Ovary (tissue), 7 donors: ENCODE measurements at regions not wholly inside any gene's neighbourhood (a gene's known extent, or its start where the extent isn't known, plus 50 kb on each side); places are given as distances from the start of the nearest gene placed in this dataset.

Experiments
- DNase-seq, 5 donors: peaks; one replicate each; pipeline ENCODE4 v3.0.0-alpha.2; 2019 to 2020
- H3K27ac ChIP-seq, 2 donors: fragments of 200-600 bp; one replicate each; pipeline versions ENCODE4 v1.5.1 to v1.8.0; 2019 to 2022
- H3K27me3 ChIP-seq: fragments of 200-600 bp; one replicate; pipeline ENCODE4 v1.8.0; 2022
- H3K36me3 ChIP-seq: fragments of 200-600 bp; sonication (generic); one replicate; pipeline ENCODE4 v1.5.1; 2019
- H3K4me1 ChIP-seq: one replicate; pipeline ENCODE4 v1.8.1; 2013; ENCODE audit warnings: mild to moderate bottlenecking, moderate library complexity; ENCODE audit not compliant: insufficient read depth
- H3K4me3 ChIP-seq: fragments of 200-600 bp; sonication (generic); one replicate; pipeline ENCODE4 v1.5.1; 2017
- H3K9me3 ChIP-seq, 2 donors: fragments of 200-600 bp in 1 of 2; sonication (generic) in 1 of 2; one replicate each; pipeline versions ENCODE4 v1.5.1 to v1.8.1; 2013 to 2019; ENCODE audit warnings: mild to moderate bottlenecking in 1 of 2, moderate library complexity in 1 of 2
- CTCF ChIP-seq, 3 donors: fragments of 450-650 bp in 2 of 3; fragments of 200-600 bp in 1 of 3; IDR thresholded peaks; one replicate each; pipeline versions ENCODE4 v1.5.1 to v1.8.0; 2016 to 2022; ENCODE audit warnings: antibody characterized with exemption in 3 of 3, mild to moderate bottlenecking in 1 of 3
- EP300 ChIP-seq: sonication (generic); formaldehyde crosslinking; IDR thresholded peaks from one replicate; pipeline ENCODE4 v1.6.1; 2017; ENCODE audit warnings: antibody characterized with exemption
- POLR2A ChIP-seq: fragments of 450-650 bp; IDR thresholded peaks from one replicate; pipeline ENCODE4 v1.6.1; 2017; ENCODE audit warnings: antibody characterized with exemption, mild to moderate bottlenecking, moderate library complexity
- WGBS, 3 donors: extraction: QIAGEN DNeasy Blood & Tissue Kit in 1 of 3; methylation state at CpG; one replicate each; pipeline versions ENCODE4 v1.1.5 to v1.1.7; 2013 to 2017; 5-methylcytosine and 5-hydroxymethylcytosine counted together
- intact Hi-C, 4 donors: fragments of 100-400 bp; cut with DNase I; formaldehyde crosslinking; loops; one replicate each; pipeline versions ENCODE4 v1.11.0 to v1.15.1; 2022 to 2023
- donor health status: DM: no; HTN: no; CAD: no; lungs with moderate emphysema.
- donor health status: DM: no; HTN: no; CAD: no.
- donor health status: Bipolar disorder and iron deficiency.
- donor health status: DM: no; HTN: no; CAD: no.
- donor health status: DM: yes; HTN: yes; CAD: no.

- TF ChIP-seq EP300 (no peak), CTCF (IDR thresholded peaks at IDR 0.05) (no peak), POLR2A (no peak)
- intact Hi-C loops = no loop called here
- Histone ChIP-seq H3K4me3 (no peak overlapping the region), H3K27me3 (no peaks in the 10 kb centered on the region), H3K4me1 (no peaks in the 10 kb centered on the region), H3K27ac (no peak overlapping the region), H3K36me3 (no peaks in the 10 kb centered on the region), H3K9me3 (no peaks in the 10 kb centered on the region)
- 52 to 58% (median 55%) methylated on average over 2 of the region's 2 CpGs for WGBS, 3 donors
- DNase-seq = no peak
Measured at GRCh38 chr12:90036637-90037036, 328.0 kb upstream of the ATP2B1 start.

GRCh38 chr12:90030726-90031125, 322.1 kb upstream of the ATP2B1 start:
- H3K9me3 ChIP-seq = no peaks in the 10 kb centered on the region
- no peak overlapping the region for H3K4me3 ChIP-seq
- intact Hi-C loops = no loop called here
- no peaks in the 10 kb centered on the region for H3K4me1 ChIP-seq
- TF ChIP-seq CTCF (IDR thresholded peaks at IDR 0.05) = no peak
- H3K36me3 ChIP-seq = no peaks in the 10 kb centered on the region
- H3K27ac ChIP-seq = no peak overlapping the region
- no peaks in the 10 kb centered on the region for H3K27me3 ChIP-seq
- DNase-seq = no peak

GRCh38 chr12:90029317-90029716, 320.7 kb upstream of the ATP2B1 start:
- Histone ChIP-seq H3K36me3 (no peaks in the 10 kb centered on the region), H3K4me1 (no peaks in the 10 kb centered on the region), H3K4me3 (no peak overlapping the region), H3K27ac (no peak overlapping the region), H3K27me3 (no peaks in the 10 kb centered on the region), H3K9me3 (no peaks in the 10 kb centered on the region)
- WGBS, 3 donors = 31 to 43% (median 41%) methylated on average over 2 of the region's 2 CpGs
- intact Hi-C loops = no loop called here
- no peak for TF ChIP-seq CTCF (IDR thresholded peaks at IDR 0.05)
- TF ChIP-seq POLR2A = no peak
- no peak for TF ChIP-seq EP300
- no peak for DNase-seq

GRCh38 chr12:90028635-90029051, 320.0 kb upstream of the ATP2B1 start:
- intact Hi-C loops = no loop called here
- no peak for DNase-seq
- Histone ChIP-seq H3K27me3 (no peaks in the 10 kb centered on the region), H3K36me3 (no peaks in the 10 kb centered on the region), H3K9me3 (no peaks in the 10 kb centered on the region), H3K4me1 (no peaks in the 10 kb centered on the region), H3K4me3 (no peak overlapping the region), H3K27ac (no peak overlapping the region)
- TF ChIP-seq POLR2A (no peak), CTCF (IDR thresholded peaks at IDR 0.05) (no peak), EP300 (no peak)
